ENCODE measurements at regions not wholly inside any gene's neighbourhood (a gene's known extent, or its start where the extent isn't known, plus 50 kb on each side); places are given as distances from the start of the nearest gene placed in this dataset.
"Not testable (repeated sequence)": the region's sequence is repeated elsewhere in the genome, so short reads cannot be mapped to it uniquely, and the experiment has no call there.

- intact Hi-C loops (cut with micrococcal nuclease), result no loop called here
- Histone ChIP-seq H3K9me1 (replicated peaks; ENCODE audit: control insufficient read depth, extremely low read depth, insufficient read depth, low read length) (no peaks in the 10 kb centered on the region), H3K4me2 (ENCODE audit: insufficient read depth, low read length) (no peak overlapping the region), H3K27ac (ENCODE audit: insufficient read depth, low read depth, low read length) (no peak overlapping the region), H3K9ac (replicated peaks; ENCODE audit: extremely low read depth, insufficient read depth, low read length) (no peak overlapping the region), H3K27me3 (ENCODE audit: control insufficient read depth in 2 of 2, insufficient read depth in 2 of 2, low read length in 2 of 2) (no peaks in the 10 kb centered on the region), H4K20me1 (replicated peaks; ENCODE audit: control insufficient read depth, extremely low read depth, insufficient read depth, low read length) (no peaks in the 10 kb centered on the region), H3K4me3 (replicated peaks in 1 of 3; ENCODE audit: insufficient read depth in 1 of 3, low read depth in 1 of 3, low read length in 3 of 3) (no peak overlapping the region), H2AFZ (ENCODE audit: low read depth, low read length) (no peak overlapping the region), H3K9me3 (replicated peaks; ENCODE audit: control insufficient read depth, insufficient read depth, low read length) (no peaks in the 10 kb centered on the region), H3K4me1 (ENCODE audit: control insufficient read depth, extremely low read depth, insufficient read depth, low read length) (no peaks in the 10 kb centered on the region), H3K36me3 (ENCODE audit: control insufficient read depth in 2 of 2, extremely low read depth in 1 of 2, insufficient read depth in 2 of 2, low read length in 2 of 2) (no peaks in the 10 kb centered on the region), H3K79me2 (ENCODE audit: control insufficient read depth, insufficient read depth, low read length) (no peaks in the 10 kb centered on the region)
- ChIA-PET POLR2A (no interaction called here), CTCF (no interaction called here)
- dilution Hi-C loops (cut with MboI; ENCODE audit: extremely low pct_ligation_motif_present, low sequenced_read_pairs), result no loop called here
- DNase-seq (ENCODE audit: low read depth, low spot score) (no peak), FAIRE-seq (no peak)
- no TSS peak for BruUV-seq (replicated peaks)
- TF ChIP-seq MYC (IDR thresholded peaks at IDR 0.05; ENCODE audit: low read depth, low read length), result no peak
- TF ChIP-seq, protein P1, sequence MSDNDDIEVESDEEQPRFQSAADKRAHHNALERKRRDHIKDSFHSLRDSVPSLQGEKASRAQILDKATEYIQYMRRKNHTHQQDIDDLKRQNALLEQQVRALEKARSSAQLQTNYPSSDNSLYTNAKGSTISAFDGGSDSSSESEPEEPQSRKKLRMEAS (IDR thresholded peaks at IDR 0.05; ENCODE audit: insufficient read depth, insufficient read length), result no peak
- no peak for TF ChIP-seq POLR2AphosphoS5 (IDR thresholded peaks at IDR 0.05; ENCODE audit: insufficient read depth, low read depth, low read length)
- TF ChIP-seq EZH2 (IDR thresholded peaks at IDR 0.05; ENCODE audit: borderline replicate concordance, low read depth, low read length, severe bottlenecking), result no peak
- TF ChIP-seq POLR2A (IDR thresholded peaks at IDR 0.05; ENCODE audit: low read depth, low read length), result no peak
- no peak for TF ChIP-seq CTCF (IDR thresholded peaks at IDR 0.05; ENCODE audit: extremely low read depth in 1 of 2, insufficient read depth in 1 of 2, low read depth in 1 of 2, low read length in 2 of 2)
- TF ChIP-seq FOS (IDR thresholded peaks at IDR 0.05; ENCODE audit: borderline replicate concordance, insufficient read depth, low read length), result no peak
- no peak for TF ChIP-seq JUN (IDR thresholded peaks at IDR 0.05; ENCODE audit: borderline replicate concordance, insufficient read depth, insufficient read length, low read depth)
- no peak for TF ChIP-seq GATA2 (IDR thresholded peaks at IDR 0.05; ENCODE audit: insufficient read depth, insufficient read length, low read depth, low read length)
Measured at GRCh38 chr17:16872351-16873173, 99.4 kb downstream of the TNFRSF13B start.

- H3K9me1 ChIP-seq (replicated peaks; ENCODE audit: control insufficient read depth, extremely low read depth, insufficient read depth, low read length); H3K27me3 ChIP-seq (ENCODE audit: control insufficient read depth in 2 of 2, insufficient read depth in 2 of 2, low read length in 2 of 2); CTCF ChIA-PET; BruUV-seq (replicated peaks); H3K4me1 ChIP-seq (ENCODE audit: control insufficient read depth, extremely low read depth, insufficient read depth, low read length); H4K20me1 ChIP-seq (replicated peaks; ENCODE audit: control insufficient read depth, extremely low read depth, insufficient read depth, low read length); H3K27ac ChIP-seq (ENCODE audit: insufficient read depth, low read depth, low read length); H3K9ac ChIP-seq (replicated peaks; ENCODE audit: extremely low read depth, insufficient read depth, low read length); intact Hi-C loops (cut with micrococcal nuclease); H3K4me3 ChIP-seq (replicated peaks in 1 of 3; ENCODE audit: insufficient read depth in 1 of 3, low read depth in 1 of 3, low read length in 3 of 3); H3K79me2 ChIP-seq (ENCODE audit: control insufficient read depth, insufficient read depth, low read length); H3K4me2 ChIP-seq (ENCODE audit: insufficient read depth, low read length); DNase-seq (ENCODE audit: low read depth, low spot score); H3K36me3 ChIP-seq (ENCODE audit: control insufficient read depth in 2 of 2, extremely low read depth in 1 of 2, insufficient read depth in 2 of 2, low read length in 2 of 2); POLR2A ChIA-PET; dilution Hi-C loops (cut with MboI; ENCODE audit: extremely low pct_ligation_motif_present, low sequenced_read_pairs); H2AFZ ChIP-seq (ENCODE audit: low read depth, low read length); H3K9me3 ChIP-seq (replicated peaks; ENCODE audit: control insufficient read depth, insufficient read depth, low read length); FAIRE-seq: not testable (repeated sequence)
Measured at GRCh38 chr17:16871446-16872190, 100.3 kb downstream of the TNFRSF13B start.

Measured in endothelial cell of umbilical vein (primary cell).